HCT116 (cell line): ENCODE measurements at regions not wholly inside any gene's neighbourhood (a gene's known extent, or its start where the extent isn't known, plus 50 kb on each side); places are given as distances from the start of the nearest gene placed in this dataset.

ENCODE experiments used
- ATAC-seq: fragments of 200-7000 bp; cut with Tn5 transposase; 2 replicates; pipeline ENCODE4 v1.9.1; 2020; ENCODE audit warnings: mild to moderate bottlenecking, moderate library complexity
- BruUV-seq: library from RNA; stranded (reverse); fragments of 400-500 nt; replicated peaks from 2 replicates; lab custom pipeline; 2021; lab: Mats Ljungman, UMichigan
- CTCF ChIA-PET: fragments of 300-600 bp; sonication (Branson Sonifier 250); formaldehyde crosslinking; loops from one replicate; lab custom pipeline; 2021; ENCODE audit warnings: antibody characterized with exemption; lab: Charles Lee
- POLR2A ChIA-PET: fragments of 300-600, 350-600 bp; sonication (Branson Sonifier 250); formaldehyde crosslinking; loops from one replicate; lab custom pipeline; 2021; ENCODE audit warnings: antibody characterized with exemption; lab: Charles Lee
- RAD21 ChIA-PET, 2 experiments: fragments of 300-600 bp; sonication (Branson Sonifier 250); formaldehyde crosslinking; loops; one replicate each; lab custom pipeline; 2023; ENCODE audit warnings: low total read pairs in 2 of 2; ENCODE audit not compliant: uncharacterized antibody in 2 of 2, unreplicated experiment in 2 of 2, low non-redundant PET in 1 of 2; lab: Charles Lee
- DNase-seq: peaks from one replicate; pipeline ENCODE4 v3.0.0-alpha.2; 2010; ENCODE audit warnings: low read depth, low spot score
- H2AFZ ChIP-seq: fragments of 200-600 bp; shearing (Covaris generic), sonication (generic); 2 replicates; pipeline ENCODE4 v1.6.1; 2017; ENCODE audit warnings: low read depth, mixed run types, mixed read lengths, antibody characterized with exemption, low read length; ENCODE audit not compliant: poor library complexity, severe bottlenecking
- H3K27ac ChIP-seq: 2 replicates; pipeline ENCODE4 v1.5.1; 2012; ENCODE audit warnings: low read depth, low read length
- H3K27me3 ChIP-seq: fragments of 200-600 bp; sonication (generic); 2 replicates; pipeline ENCODE4 v1.6.1; 2016; ENCODE audit warnings: mixed run types, low read length, mixed read lengths; ENCODE audit not compliant: insufficient read depth
- H3K36me3 ChIP-seq, 2 experiments: fragments of 200-500 bp in 1 of 2; fragments of 200-600 bp in 1 of 2; sonication (Bioruptor generic) in 1 of 2; sonication (generic) in 1 of 2; 2 replicates each; pipeline versions ENCODE4 v1.5.1 to v1.6.1; 2014 to 2016; ENCODE audit warnings: low read length in 2 of 2, inconsistent platforms in 1 of 2, mixed read lengths in 1 of 2, mixed run types in 1 of 2; ENCODE audit not compliant: insufficient read depth in 2 of 2, control insufficient read depth in 1 of 2
- H3K4me1 ChIP-seq, 2 experiments: fragments of 200-600 bp in 1 of 2; sonication (generic) in 1 of 2; 2 replicates each; pipeline versions ENCODE4 v1.5.1 to v1.6.1; 2012 to 2017; ENCODE audit warnings: low read length in 2 of 2, inconsistent platforms in 1 of 2, mild to moderate bottlenecking in 1 of 2, mixed read lengths in 1 of 2, mixed run types in 1 of 2, moderate library complexity in 1 of 2; ENCODE audit not compliant: insufficient read depth in 2 of 2, control insufficient read depth in 1 of 2
- H3K4me2 ChIP-seq: fragments of 200-600 bp; sonication (generic); 2 replicates; pipeline ENCODE4 v1.6.1; 2017; ENCODE audit warnings: mixed run types, low read length, mixed read lengths
- H3K4me3 ChIP-seq, 2 experiments: fragments of 200-600 bp in 1 of 2; sonication (generic) in 1 of 2; replicated peaks in 1 of 2; 2 replicates each; pipeline ENCODE4 v1.5.1; 2011 to 2016; ENCODE audit warnings: low read length in 2 of 2, control low read depth in 1 of 2, low read depth in 1 of 2, mild to moderate bottlenecking in 1 of 2, mixed read lengths in 1 of 2, mixed run types in 1 of 2
- H3K79me2 ChIP-seq: fragments of 200-600 bp; sonication (generic); 2 replicates; pipeline ENCODE4 v1.6.1; 2017; ENCODE audit warnings: mild to moderate bottlenecking, mixed run types, low read length, moderate library complexity, mixed read lengths; ENCODE audit not compliant: insufficient read depth
- H3K9ac ChIP-seq: fragments of 200-600 bp; sonication (generic); 2 replicates; pipeline ENCODE4 v1.6.1; 2016; ENCODE audit warnings: low read length, mixed read lengths
- H3K9me2 ChIP-seq: fragments of 200-600 bp; sonication (generic), shearing (Covaris generic); 2 replicates; pipeline ENCODE4 v1.6.1; 2017; ENCODE audit warnings: mixed run types, mild to moderate bottlenecking, moderate library complexity; ENCODE audit not compliant: insufficient read depth
- H3K9me3 ChIP-seq, 2 experiments: fragments of 200-500 bp in 1 of 2; fragments of 200-600 bp in 1 of 2; sonication (Bioruptor generic) in 1 of 2; sonication (generic) in 1 of 2; 2 replicates each; pipeline ENCODE4 v1.6.1; 2014 to 2017; ENCODE audit warnings: low read length in 2 of 2, mixed read lengths in 2 of 2, inconsistent platforms in 1 of 2, low read depth in 1 of 2, mild to moderate bottlenecking in 1 of 2, mixed run types in 1 of 2, moderate library complexity in 1 of 2; ENCODE audit not compliant: control insufficient read depth in 1 of 2, insufficient read depth in 1 of 2
- H4K20me1 ChIP-seq: fragments of 200-600 bp; sonication (generic), shearing (Covaris generic); 2 replicates; pipeline ENCODE4 v1.6.1; 2017; ENCODE audit warnings: mixed run types, mild to moderate bottlenecking, moderate library complexity; ENCODE audit not compliant: insufficient read depth
- CBX3 ChIP-seq: IDR thresholded peaks from 2 replicates; pipeline ENCODE4 v1.6.1; 2012; ENCODE audit warnings: low read depth
- EGR1 ChIP-seq: IDR thresholded peaks from 2 replicates; pipeline ENCODE4 v1.6.1; 2012; ENCODE audit warnings: low read depth
- ELF1 ChIP-seq: IDR thresholded peaks from 2 replicates; pipeline ENCODE4 v1.6.1; 2012; ENCODE audit warnings: low read depth, borderline replicate concordance
- EZH2phosphoT487 ChIP-seq: fragments of 200-600 bp; IDR thresholded peaks from 2 replicates; pipeline ENCODE4 v1.6.1; 2018; ENCODE audit warnings: antibody characterized with exemption, borderline replicate concordance
- FOSL1 ChIP-seq: IDR thresholded peaks from 2 replicates; pipeline ENCODE4 v1.6.1; 2012; ENCODE audit warnings: low read depth
- POLR2A ChIP-seq: IDR thresholded peaks from 2 replicates; pipeline ENCODE4 v1.7.0; 2011; ENCODE audit warnings: borderline replicate concordance; ENCODE audit not compliant: insufficient read depth, insufficient read length; ENCODE audit errors: extremely low read depth
- RAD21 ChIP-seq: IDR thresholded peaks from 2 replicates; pipeline ENCODE4 v1.6.1; 2012; ENCODE audit warnings: low read depth, mild to moderate bottlenecking
- REST ChIP-seq: IDR thresholded peaks from 2 replicates; pipeline ENCODE4 v1.6.1; 2012; ENCODE audit warnings: low read depth
- SIN3A ChIP-seq: IDR thresholded peaks from 2 replicates; pipeline ENCODE4 v1.6.1; 2012; ENCODE audit warnings: low read depth
- SP1 ChIP-seq: IDR thresholded peaks from 2 replicates; pipeline ENCODE4 v1.6.1; 2012; ENCODE audit warnings: low read depth
- TCF7L2 ChIP-seq: IDR thresholded peaks from 2 replicates; pipeline ENCODE4 v1.7.0; 2011; ENCODE audit warnings: borderline replicate concordance, inconsistent platforms; ENCODE audit not compliant: insufficient read depth, insufficient read length; ENCODE audit errors: extremely low read depth
- YY1 ChIP-seq: IDR thresholded peaks from 2 replicates; pipeline ENCODE4 v1.6.1; 2011; ENCODE audit warnings: low read length, low read depth, moderate library complexity, mild to moderate bottlenecking; ENCODE audit not compliant: insufficient replicate concordance; ENCODE audit errors: extremely low read depth
- ZBTB33 ChIP-seq: IDR thresholded peaks from 2 replicates; pipeline ENCODE4 v1.6.1; 2011; ENCODE audit warnings: mild to moderate bottlenecking, low read length, moderate library complexity; ENCODE audit not compliant: insufficient replicate concordance; ENCODE audit errors: extremely low read depth
- ZNF274 ChIP-seq: fragments of 200-500 bp; sonication (Bioruptor generic); IDR thresholded peaks from 2 replicates; pipeline ENCODE4 v1.6.1; 2014; ENCODE audit warnings: mild to moderate bottlenecking, low read depth, low read length, inconsistent platforms
- intact Hi-C: fragments of 100-400 bp; cut with micrococcal nuclease; formaldehyde crosslinking; loops from 2 replicates; pipeline ENCODE4 v1.10.0; 2022

- CTCF ChIA-PET: no interaction called here
Measured at GRCh38 chr13:53150568-53150967, 122.0 kb downstream of the OLFM4 start.

More at GRCh38 chr13:53150568-53150967, 122.0 kb downstream of the OLFM4 start:
- ChIA-PET RAD21 (no interaction called here), POLR2A (no interaction called here)
- Histone ChIP-seq H3K9me3 (0 out of 4 replicates have a peak, but pooled peaks cover 0 to 4% of the 10 kb centered on the region in 2 experiments), H2AFZ (no peak overlapping the region), H3K4me3 (no peak overlapping the region), H4K20me1 (no peaks in the 10 kb centered on the region), H3K27ac (no peak overlapping the region), H3K79me2 (no peaks in the 10 kb centered on the region), H3K4me1 (no peaks in the 10 kb centered on the region), H3K9ac (no peak overlapping the region), H3K4me2 (no peak overlapping the region), H3K9me2 (no peaks in the 10 kb centered on the region), H3K27me3 (no peaks in the 10 kb centered on the region), H3K36me3 (no peaks in the 10 kb centered on the region)
- intact Hi-C loops: loop anchor here (5.0 kb wide), 1 partner anchor 293 kb away; no protein-coding TSS in a partner anchor
- DNase-seq (no peak), ATAC-seq (no peak)
- BruUV-seq: no TSS peak
- no peak for TF ChIP-seq FOSL1
- no peak for TF ChIP-seq POLR2A
- TF ChIP-seq CBX3: no peak
- TF ChIP-seq SP1: no peak
- no peak for TF ChIP-seq ZNF274
- TF ChIP-seq TCF7L2: no peak
- no peak for TF ChIP-seq ZBTB33
- TF ChIP-seq YY1: no peak
- TF ChIP-seq RAD21: no peak
- no peak for TF ChIP-seq SIN3A
- no peak for TF ChIP-seq ELF1
- TF ChIP-seq EGR1: no peak
- no peak for TF ChIP-seq EZH2phosphoT487
- no peak for TF ChIP-seq REST
